Kasumi-1 (cell line): ENCODE measurements at regions not wholly inside any gene's neighbourhood (a gene's known extent, or its start where the extent isn't known, plus 50 kb on each side); places are given as distances from the start of the nearest gene placed in this dataset.
A peak's percentile ranks its signal among the peaks of the same experiment; 100 is the strongest.

ENCODE experiments used
- DNase-seq, 2 experiments: peaks; one replicate each; lab custom pipeline; 2025; lab: John Stamatoyannopoulos, UW

DNA sequence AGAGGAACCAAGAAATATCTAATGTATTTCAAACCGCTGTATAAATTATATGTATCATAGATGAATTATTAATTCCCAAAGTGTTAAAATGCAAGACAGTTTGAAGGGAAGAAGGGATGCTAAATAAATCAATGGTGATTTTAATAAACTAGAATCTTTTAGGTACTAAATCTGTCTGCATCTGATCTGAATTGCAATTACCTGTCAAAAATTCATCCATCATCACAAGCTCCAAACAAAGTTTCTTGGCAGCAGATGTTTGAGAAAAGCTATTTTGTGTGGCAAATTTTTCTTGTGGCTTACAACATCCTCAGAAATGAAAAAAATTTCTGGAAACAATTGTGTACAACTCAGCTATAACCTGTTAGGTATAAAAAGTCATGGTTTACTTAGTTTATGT lies 816.0 kb upstream of the NDST4 start:
- no peak for DNase-seq

DNA sequence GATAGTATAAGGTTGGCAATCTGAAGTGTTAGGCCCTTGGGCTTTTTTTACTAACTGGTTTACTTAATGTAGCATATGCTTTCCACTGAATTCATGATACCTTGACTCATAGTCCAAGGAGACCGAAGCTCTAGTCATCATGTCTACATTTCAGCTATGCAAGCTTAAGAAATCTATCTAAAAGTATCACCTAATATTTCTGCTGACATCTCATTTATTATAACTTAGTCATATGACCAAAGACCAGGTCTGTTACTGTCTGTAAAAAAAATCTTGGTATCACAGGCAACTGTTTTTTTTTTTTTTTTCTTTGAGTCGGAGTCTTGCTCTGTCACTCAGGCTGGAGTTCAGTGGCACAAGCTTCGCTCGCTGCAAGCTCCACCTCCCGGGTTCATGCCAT lies 814.0 kb upstream of the NDST4 start:
- DNase-seq = no peak

DNA sequence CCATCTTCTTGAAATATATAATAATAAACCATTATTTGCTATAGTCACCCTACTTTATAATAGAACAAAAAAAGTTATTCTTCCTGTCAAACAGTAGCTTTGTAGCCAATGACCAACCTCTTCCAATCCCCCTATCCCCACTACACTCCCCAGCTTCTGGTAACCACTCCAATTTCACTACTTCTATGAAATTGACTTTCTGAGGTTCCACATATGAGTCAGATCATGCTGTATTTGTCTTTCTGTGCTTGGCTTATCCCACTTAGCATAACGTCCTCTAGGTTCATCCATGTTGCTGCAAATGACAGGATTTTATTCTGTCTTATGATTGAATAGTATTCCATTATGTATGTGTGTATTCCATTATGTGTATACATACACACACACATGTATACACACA lies 809.7 kb upstream of the NDST4 start:
- DNase-seq = no peak

DNA sequence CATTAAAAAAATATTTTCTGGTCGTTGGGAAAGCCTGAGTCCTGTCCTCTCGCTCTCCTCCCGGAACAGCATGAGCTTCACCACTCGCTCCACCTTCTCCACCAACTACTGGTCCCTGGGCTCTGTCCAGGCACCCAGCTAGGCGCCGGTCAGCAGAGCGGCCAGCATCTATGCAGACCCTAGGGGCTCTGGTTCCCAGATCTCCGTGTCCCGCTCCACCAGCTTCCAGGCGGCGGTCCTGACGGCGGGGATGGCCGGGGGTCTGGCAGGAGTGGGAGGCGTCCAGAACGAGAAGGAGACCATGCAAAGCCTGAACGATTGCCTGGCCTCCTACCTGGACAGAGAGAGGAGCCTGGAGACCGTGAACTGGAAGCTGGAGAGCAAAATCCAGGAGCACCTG lies 807.2 kb upstream of the NDST4 start:
- no peak for DNase-seq

DNA sequence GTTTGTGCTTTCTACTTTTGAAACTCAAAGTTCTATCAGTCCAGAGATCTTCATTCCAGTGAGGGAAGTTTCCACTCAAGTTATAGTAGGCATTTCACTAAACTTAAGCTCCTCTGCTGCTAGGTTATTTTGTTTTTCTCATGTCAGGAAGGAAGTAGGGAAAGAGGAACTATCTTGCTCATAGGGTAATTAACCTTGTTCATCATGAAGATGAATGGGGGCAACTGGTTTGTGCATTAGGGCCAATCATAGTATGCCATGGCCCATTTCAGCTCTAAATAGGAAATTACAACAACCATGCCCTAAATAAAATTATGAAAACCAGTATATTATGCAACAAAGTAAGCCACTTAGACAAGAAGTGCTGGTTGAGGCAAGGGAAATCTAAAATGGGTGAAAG lies 804.7 kb upstream of the NDST4 start:
- peak; percentile 65 to 66 for DNase-seq

DNA sequence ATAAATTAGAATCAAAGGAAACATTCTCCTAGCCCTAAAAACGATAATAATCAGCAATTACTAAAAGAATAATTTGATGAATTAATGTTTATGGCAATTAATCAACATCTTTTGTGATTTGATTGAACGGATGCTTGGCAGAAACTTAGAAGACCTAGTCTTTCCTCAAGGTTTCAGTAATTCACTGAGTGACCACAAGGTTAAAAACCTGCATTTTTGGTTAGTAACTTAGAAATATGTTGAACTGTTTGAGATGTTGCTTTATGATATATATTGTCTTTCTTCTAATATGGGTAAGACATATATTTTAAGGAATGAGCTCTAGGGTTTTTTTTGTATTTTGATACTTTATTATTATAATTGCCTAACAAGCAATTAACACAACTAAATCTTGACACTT lies 793.0 kb upstream of the NDST4 start:
- peak in 1 of 2 experiments; percentile 18 for DNase-seq

DNA sequence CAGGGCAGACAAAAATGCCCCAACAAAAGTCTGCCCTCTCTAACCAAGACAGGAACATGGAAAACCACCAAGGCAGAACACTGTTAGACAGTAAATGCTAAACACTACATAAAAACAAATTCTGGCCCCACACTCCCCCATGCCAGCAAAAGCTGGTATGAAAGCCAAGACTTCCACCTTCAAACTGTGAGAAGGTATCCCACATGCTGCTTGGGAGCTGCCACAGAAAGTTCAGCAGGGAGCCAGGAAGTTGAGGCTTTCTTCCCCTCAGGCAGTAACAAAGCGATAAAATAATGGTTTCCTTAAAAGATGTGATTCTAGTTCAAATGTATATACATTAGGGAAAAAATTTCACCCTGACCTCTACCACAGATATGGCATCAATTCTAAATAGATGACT lies 770.4 kb upstream of the NDST4 start:
- DNase-seq = peak; percentile 22 to 35

DNA sequence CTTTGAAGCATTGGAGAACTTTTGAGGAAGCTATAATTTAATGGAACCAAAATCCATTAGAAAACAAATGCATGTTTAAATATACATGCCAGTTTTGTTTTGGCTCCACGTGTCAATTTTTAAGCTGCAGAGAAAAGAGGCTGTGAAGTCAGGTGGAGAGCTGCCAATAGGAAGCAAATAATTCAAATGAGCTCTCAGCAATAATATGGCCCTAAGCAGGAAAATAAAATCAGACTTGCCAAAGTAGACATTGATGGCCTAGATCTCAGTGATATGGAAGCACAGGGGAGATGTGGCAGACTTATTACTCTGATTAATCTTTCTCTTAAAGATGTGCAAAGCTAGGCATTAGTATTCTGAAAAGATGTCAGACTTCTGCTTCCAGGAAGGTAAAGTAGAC lies 769.8 kb upstream of the NDST4 start:
- DNase-seq = no peak

DNA sequence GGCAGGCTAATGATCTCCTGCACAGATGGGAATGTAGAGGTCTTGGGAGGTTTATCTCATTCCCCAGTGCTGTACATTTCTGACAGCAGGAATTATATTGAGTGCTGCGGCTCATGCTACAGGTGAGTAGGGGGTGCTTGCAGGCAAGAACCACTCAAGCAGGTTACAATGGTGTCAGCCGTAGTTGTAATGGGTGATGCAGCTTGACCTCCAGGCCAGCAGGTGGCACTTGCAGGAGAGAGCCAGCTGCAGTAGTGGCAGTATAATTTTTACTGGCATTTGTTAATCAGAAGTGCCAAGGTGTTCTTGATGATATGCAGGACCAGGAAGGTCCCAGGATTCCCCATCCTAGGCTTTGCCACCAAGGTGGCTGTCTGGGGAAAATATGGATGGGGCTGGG lies 759.6 kb upstream of the NDST4 start:
- no peak for DNase-seq

DNA sequence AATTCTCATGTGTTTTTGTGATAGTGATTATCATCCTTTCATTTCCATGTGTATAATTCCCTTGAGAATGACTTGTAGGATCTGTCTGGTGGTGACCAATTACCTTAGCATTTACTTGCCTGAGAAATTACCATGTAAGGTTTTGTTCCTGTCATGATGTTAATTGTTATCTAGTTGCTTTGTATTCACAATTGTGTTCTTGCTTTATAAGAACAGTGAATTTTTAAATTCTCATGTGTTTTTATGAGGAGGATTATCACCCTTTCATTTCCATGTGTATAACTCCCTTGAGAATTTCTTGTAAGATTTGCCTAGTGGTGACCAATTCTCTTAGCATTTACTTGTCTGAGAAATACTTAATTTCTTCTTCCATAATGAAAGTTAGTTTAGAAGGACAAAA lies 758.2 kb upstream of the NDST4 start:
- DNase-seq = no peak

DNA sequence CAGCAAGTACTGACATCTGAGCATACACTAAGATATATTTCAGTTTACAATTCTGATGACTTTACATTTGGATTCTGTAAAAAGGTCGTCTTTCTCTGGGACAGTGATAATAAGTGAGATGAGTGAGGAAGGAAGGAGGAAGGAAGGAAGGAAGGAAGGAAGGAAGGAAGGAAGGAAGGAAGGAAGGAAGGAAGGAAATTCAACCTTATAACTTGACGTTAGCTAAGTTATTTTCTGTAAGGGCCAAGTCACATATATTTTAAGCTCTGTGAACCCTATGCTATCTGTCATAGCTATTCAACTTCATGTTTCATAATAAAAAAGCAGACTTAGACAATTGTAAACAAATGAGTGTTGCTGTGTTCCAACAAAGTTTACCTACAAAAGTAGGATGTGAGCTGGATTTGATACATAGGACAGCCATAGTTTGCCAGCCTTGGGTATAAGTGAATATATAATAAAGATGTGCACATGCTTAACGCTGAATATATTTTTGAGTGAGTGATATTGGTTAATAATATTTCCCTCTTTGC lies 753.0 kb upstream of the NDST4 start:
- no peak for DNase-seq

DNA sequence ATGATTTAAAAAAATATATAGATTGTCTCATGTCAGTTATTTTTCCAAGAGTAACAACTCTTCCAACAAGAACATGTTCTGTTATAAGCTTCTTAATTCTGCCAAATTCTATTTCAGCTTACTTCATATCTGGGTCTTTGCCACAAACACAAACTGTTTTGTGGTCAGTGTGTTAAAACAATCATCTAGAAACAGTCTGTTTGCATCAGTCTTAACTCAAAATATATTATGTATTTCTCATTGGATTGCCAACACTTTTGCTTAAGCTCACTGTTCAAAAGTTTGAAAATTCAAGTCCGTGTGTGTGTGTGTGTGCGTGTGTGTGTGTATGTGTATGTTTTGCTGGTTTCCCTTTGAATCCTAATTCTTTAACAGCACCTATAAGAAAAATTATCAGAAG lies 752.3 kb upstream of the NDST4 start:
- DNase-seq = no peak

DNA sequence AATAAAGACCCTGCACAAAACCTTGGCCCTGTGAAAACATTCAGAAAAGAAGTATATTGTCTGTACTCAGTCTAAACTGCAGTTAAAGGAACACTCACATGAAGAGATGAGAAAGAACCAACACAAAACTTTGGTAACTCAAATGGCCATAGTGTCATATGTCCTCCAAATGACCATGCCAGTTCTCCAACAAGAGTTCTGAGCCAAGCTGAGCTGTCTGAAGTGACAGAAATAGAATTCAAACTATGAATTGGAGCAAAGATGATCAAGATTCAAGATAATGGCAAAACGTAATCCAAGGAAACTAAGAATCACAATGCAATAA lies 739.3 kb upstream of the NDST4 start:
- DNase-seq = no peak

DNA sequence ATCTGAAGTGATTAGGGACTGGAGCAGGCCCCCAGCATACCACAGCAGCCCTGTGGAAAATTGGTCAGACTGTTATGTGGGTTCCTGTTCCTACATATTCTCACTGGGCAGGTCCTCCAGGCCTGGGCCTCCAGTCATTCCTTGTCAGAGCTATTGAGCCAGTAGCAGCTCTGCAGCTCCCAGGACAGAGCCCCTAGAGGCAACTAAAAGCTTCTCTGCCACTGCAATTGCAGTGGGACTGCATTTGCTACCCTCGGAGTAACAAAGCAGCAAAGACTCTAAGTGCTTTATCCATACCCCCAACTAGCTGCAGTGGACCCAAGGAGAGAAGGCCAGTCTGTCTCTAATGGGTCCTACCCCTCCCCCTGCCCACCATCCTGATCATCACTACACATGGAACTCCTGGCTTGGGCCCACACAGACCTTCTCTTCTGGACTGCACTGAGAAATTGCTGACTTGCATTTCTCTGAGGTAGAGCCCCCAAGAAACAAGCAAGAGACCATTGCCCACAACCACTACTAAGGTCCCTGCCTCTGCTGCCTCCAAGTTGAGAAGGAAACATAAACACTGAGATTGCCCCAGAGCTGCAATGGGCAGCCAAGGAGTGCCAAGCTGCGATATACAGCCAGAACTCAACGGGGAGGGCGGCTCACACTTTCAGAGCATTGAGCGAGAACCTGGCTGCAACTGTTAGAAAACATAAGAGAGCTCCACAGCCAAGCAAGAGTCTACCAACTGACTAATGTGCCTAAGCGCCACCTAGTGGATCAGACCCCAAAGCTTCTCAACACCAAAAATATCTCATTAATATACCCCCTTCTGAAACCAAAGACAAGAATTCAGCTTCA lies 738.7 kb upstream of the NDST4 start:
- DNase-seq = peak; percentile 74 to 78

DNA sequence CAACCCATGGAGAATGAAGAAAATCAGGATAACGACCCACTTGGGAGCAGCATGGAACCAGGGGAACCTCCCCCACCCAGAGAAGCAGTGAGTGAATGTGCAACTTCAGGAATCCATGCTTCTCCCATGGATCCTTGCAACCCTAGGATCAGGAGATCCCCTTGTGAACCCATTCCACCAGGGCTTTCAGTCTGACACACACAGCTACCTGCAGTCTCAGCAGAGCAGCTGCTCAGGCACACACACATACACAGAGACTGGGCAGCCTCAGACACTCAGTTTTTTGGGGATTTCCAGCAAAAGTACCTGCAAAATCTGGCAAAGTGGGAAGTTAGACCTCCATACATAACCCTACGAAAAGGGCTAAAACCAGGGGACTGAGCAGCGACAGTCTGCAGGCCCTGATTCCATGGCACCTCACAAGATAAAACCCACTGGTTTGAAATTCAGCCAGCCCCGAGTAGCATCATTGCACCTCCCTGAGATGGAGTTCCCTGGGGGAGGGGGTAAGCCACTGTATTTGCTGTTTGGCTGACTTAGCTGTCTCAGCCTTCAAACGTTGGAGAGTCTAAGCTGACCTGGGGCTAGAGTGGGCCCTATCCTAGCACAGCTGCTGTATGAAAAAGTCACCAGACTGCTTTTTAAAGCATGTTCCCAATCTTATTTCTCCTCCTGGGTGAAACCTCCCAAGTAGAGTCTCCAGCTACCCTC lies 737.5 kb upstream of the NDST4 start:
- no peak for DNase-seq

DNA sequence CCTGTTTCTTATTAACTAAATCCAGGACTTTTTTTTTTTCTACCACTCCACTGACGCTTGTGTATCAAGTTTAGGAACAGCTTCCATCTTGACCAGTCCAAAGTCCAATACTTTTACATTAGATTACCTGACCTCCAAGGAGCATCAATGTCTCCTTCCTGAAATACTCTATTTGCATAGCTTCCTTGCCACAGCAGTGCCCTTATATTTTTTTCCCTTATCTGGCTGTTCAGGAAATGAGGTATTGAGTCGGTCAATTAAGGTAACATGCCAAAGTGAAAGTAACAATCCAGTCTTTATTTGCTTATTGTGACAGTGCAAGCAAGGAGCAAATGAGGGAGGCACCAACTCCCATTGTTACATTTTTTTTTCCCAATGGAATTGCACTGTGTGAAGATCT lies 730.8 kb upstream of the NDST4 start:
- no peak for DNase-seq

DNA sequence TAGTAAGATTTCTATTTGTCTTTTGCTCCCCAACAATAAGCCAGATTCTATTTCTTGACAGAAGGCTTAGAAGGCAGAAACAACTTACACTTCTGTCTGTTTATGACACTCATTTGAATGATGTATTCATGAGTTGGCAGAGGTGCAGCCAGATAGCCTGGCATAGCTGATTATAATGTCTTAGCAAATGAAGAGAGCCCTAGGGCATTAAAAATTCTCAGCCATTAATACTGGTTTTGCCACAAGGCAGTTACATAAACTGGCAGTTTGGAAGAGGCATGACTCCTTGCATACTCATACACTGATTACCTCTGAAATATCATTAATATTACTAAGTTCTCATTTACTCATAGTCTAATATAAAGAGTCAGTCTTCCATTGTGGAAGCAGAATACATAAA lies 728.5 kb upstream of the NDST4 start:
- DNase-seq = no peak

DNA sequence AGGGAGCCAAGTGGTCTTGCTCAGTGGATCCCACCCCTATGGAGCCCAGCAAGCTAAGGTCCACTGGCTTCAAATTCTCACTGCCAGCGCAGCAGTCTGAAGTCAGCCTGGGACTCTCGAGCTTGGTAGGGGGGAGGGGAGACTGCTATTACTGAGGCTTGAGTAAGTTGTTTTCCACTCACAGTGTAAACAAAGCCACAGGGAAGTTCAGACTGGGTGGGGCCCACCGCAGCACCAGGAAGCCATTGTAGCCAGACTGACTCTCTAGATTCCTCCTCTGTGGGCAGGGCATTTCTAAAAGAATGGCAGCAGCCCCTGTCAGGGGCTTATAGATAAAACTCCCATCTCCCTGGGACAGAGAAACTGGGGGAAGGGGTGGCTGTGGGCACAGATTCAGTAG lies 721.0 kb upstream of the NDST4 start:
- DNase-seq = no peak

DNA sequence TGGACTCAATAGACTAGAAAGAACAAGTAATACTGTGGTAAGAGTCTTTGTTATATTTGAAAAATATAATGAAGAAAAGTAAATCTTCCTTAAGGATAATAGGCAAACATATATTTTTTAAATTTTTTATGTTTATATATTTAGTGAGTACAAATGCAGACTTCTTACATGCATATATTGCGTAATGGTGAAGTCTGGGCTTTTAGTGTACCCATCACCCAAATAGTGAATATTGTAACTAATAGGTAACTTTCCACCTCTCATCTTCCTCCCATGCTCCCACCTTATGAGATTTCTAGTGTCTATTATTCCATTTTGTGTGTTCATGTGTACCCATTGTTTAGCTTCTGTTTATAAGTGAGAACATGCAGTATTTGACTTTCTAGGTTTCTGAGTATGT lies 711.2 kb upstream of the NDST4 start:
- no peak for DNase-seq

DNA sequence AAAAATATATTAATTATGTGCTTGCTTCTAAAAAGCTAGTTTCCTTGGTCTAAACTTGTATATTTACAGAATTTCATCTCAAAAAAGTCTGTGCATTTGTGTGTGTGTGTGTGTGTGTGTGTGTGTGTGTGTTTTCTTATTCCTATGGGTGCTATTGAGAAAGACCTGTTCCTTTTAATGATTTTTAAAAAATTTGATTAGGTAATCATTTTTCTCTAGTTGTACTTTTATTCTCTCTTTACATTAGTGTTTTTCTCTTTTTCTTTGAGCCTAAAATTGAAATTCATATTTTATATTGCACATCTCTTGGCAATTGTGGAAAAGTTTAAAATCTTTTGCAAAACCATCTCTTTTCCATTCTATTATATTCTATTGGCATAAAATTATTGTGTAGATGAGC lies 690.4 kb upstream of the NDST4 start:
- no peak for DNase-seq

DNA sequence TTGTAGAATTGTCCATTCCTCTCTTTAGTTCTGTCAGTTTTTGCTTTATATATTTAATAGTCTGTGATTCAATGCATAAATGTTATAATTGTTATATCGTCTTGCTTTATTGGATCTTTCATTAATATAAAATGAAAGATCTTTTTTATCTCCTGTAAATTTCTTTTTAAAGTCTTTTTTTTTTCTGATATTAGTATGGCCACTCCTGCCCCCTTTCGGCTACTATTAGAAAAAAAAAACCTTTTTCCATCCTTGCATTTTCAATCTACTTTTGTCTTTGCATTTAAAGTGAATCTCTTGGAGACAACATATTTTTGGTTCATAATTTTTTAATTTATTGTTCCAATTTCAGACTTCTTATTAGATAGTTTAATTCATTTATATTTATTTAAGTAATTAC lies 677.4 kb upstream of the NDST4 start:
- no peak for DNase-seq

DNA sequence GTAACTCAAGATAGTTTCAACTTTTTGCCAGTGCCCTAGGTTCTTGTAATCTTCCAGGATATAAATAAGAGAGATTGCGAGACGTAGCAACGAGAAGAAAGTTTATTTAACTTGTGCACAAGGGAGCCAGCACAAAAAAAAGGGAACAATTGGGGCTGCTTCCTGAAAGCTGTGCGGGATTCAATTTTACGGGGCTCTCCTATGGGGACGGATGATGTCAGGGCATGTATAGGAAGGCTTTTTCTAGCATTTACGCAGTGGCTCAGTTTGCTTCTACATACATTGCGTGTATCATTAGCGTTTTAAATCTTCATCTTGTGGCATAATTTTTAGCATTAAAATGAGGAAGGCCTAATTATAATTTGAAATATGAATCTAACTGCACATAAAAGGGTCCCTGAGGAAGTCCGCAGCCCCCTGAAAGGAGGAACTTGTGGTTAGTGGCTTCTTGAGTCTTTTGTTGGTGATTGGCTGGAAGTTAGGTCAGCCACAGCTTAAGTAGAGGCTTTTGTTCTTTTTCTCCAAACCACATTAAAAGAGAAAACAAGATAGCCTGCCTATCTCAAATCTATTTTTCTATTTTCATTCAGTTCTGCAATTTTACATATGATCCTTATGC lies 668.2 kb upstream of the NDST4 start:
- DNase-seq = peak; percentile 90 to 97

DNA sequence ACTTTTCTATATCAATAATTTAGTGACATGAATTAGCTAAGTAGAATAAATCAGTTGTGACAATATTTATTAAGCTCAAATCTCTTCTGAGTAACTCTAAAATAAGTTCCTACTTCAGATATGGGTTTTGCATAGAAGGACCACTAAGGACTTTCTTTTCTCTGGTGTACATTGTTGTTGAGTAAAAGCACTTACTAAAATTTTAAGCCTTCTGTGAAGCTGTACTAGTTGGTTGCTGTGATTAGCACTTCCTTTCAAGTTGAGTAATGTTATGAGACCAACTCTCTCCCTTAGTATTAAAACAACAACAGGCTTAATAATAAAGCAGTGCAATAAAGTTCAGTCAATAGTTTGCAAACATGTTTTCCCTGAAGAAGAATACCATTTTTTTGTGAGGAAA lies 667.4 kb upstream of the NDST4 start:
- peak in 1 of 2 experiments; percentile 5 for DNase-seq
